ENCODE measurements at regions not wholly inside any gene's neighbourhood (a gene's known extent, or its start where the extent isn't known, plus 50 kb on each side); places are given as distances from the start of the nearest gene placed in this dataset.

GRCh38 chrX:125709074-125709473 lies 389.4 kb downstream of the TEX13C start:
- Mint-ChIP-seq H3K27ac (no peak overlapping the region), H3K36me3 (ENCODE audit: low read depth) (no peaks in the 10 kb centered on the region), H3K9me3 (peaks cover 2% of the 10 kb centered on the region), H3K27me3 (no peaks in the 10 kb centered on the region), H3K4me3 (no peak overlapping the region), H3K4me1 (no peaks in the 10 kb centered on the region)
- ATAC-seq (ENCODE audit: low read depth) = no peak
- ChIA-PET CTCF (no interaction called here), POLR2A (no interaction called here)
- TF ChIP-seq CTCF (IDR thresholded peaks at IDR 0.05) = no peak
- intact Hi-C loops (cut with micrococcal nuclease) = no loop called here
- DNase-seq = no peak

GRCh38 chrX:125709532-125709931 lies 389.9 kb downstream of the TEX13C start:
- POLR2A ChIA-PET = no interaction called here
- no peak for TF ChIP-seq CTCF (IDR thresholded peaks at IDR 0.05)
- CTCF ChIA-PET = no interaction called here
- Mint-ChIP-seq H3K4me3 (no peak overlapping the region), H3K9me3 (peaks cover 2% of the 10 kb centered on the region), H3K27ac (no peak overlapping the region), H3K36me3 (ENCODE audit: low read depth) (no peaks in the 10 kb centered on the region), H3K4me1 (no peaks in the 10 kb centered on the region), H3K27me3 (no peaks in the 10 kb centered on the region)
- DNase-seq (no peak), ATAC-seq (ENCODE audit: low read depth) (no peak)
- intact Hi-C loops (cut with micrococcal nuclease) = no loop called here

GRCh38 chrX:125710403-125711062 lies 390.9 kb downstream of the TEX13C start:
- DNase-seq (no peak), ATAC-seq (ENCODE audit: low read depth) (no peak)
- Mint-ChIP-seq H3K9me3 (peaks cover 2% of the 10 kb centered on the region), H3K36me3 (ENCODE audit: low read depth) (no peaks in the 10 kb centered on the region), H3K4me1 (no peaks in the 10 kb centered on the region), H3K27ac (no peak overlapping the region), H3K4me3 (no peak overlapping the region), H3K27me3 (no peaks in the 10 kb centered on the region)
- ChIA-PET CTCF (no interaction called here), POLR2A (no interaction called here)
- intact Hi-C loops (cut with micrococcal nuclease) = no loop called here
- no peak for TF ChIP-seq CTCF (IDR thresholded peaks at IDR 0.05)

- Mint-ChIP-seq H3K4me3 (no peak overlapping the region), H3K27me3 (no peaks in the 10 kb centered on the region), H3K4me1 (no peaks in the 10 kb centered on the region), H3K36me3 (ENCODE audit: low read depth) (no peaks in the 10 kb centered on the region), H3K9me3 (peaks cover 2% of the 10 kb centered on the region), H3K27ac (no peak overlapping the region)
- no peak for TF ChIP-seq CTCF (IDR thresholded peaks at IDR 0.05)
- CTCF ChIA-PET = no interaction called here
- intact Hi-C loops (cut with micrococcal nuclease) = no loop called here
- ATAC-seq (ENCODE audit: low read depth) (no peak), DNase-seq (no peak)
- POLR2A ChIA-PET = no interaction called here
Observed at GRCh38 chrX:125711103-125711502, 391.4 kb downstream of the TEX13C start.

- Mint-ChIP-seq H3K36me3 (ENCODE audit: low read depth) (no peaks in the 10 kb centered on the region), H3K4me1 (no peaks in the 10 kb centered on the region), H3K27ac (no peak overlapping the region), H3K27me3 (no peaks in the 10 kb centered on the region), H3K4me3 (no peak overlapping the region), H3K9me3 (no peaks in the 10 kb centered on the region)
- DNase-seq (no peak), ATAC-seq (ENCODE audit: low read depth) (no peak)
- CTCF ChIA-PET = no interaction called here
- POLR2A ChIA-PET = no interaction called here
- intact Hi-C loops (cut with micrococcal nuclease) = no loop called here
- no peak for TF ChIP-seq CTCF (IDR thresholded peaks at IDR 0.05)
Observed at GRCh38 chrX:125713633-125714032, 394.0 kb downstream of the TEX13C start.
